ENCODE measurements at regions not wholly inside any gene's neighbourhood (a gene's known extent, or its start where the extent isn't known, plus 50 kb on each side); places are given as distances from the start of the nearest gene placed in this dataset.

DNA sequence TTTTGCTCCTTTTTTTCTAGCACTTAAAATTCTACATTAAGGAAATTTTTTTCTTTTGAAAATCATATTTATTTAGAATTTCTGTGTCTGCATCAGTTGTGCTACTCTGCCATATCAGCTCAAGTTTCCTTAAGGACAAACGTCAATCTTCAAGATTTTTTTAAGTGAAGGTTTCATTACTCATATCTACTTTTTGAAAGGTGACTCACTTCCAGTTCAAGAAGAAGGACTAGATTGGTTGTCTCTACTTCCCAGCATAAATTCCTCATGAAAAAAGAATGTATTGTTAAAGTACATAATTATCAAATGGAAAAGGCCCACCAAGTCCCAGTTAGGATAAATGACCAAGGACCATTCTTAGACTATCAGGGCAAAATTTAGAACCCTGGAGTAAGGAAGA, 626.5 kb downstream of the DMRTA1 start:
- no peaks in the 10 kb centered on the region for H3K4me1 ChIP-seq (ENCODE audit: control insufficient read depth, insufficient read depth, low read length)
- H3K27me3 ChIP-seq (ENCODE audit: control insufficient read depth, insufficient read depth, low read length) = no peaks in the 10 kb centered on the region
- H3K4me2 ChIP-seq (ENCODE audit: low read length) = no peak overlapping the region
- no peaks in the 10 kb centered on the region for H3K9me3 ChIP-seq (replicated peaks; ENCODE audit: low read length)
- no peak overlapping the region for H3K4me3 ChIP-seq (ENCODE audit: low read length)
- H3K9ac ChIP-seq (ENCODE audit: low read depth, low read length) = no peak overlapping the region
- no peaks in the 10 kb centered on the region for H3K36me3 ChIP-seq (ENCODE audit: insufficient read depth, low read length)

DNA sequence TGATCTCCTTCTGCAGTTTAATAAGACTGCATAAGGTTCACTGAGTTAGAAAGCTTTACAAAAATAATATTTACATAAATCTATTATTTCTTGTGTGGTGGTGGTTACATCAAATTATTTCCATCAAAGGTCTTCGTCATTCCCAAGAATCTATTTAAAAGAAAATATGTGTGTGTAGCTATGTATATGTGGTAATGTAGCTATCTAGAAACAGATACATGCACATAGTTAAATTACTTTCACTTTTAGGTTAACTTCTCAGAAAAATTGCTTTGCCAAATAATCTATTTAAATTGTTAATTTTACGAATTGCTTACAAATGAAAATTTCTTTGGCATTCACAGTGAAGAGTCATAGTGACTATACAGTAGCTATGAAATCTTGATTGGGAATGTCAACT, 633.2 kb downstream of the DMRTA1 start:
- no peak overlapping the region for H3K4me2 ChIP-seq (ENCODE audit: low read length)
- no peaks in the 10 kb centered on the region for H3K27me3 ChIP-seq (ENCODE audit: control insufficient read depth, insufficient read depth, low read length)
- no peak overlapping the region for H3K9ac ChIP-seq (ENCODE audit: low read depth, low read length)
- no peaks in the 10 kb centered on the region for H3K4me1 ChIP-seq (ENCODE audit: control insufficient read depth, insufficient read depth, low read length)
- no peak overlapping the region for H3K4me3 ChIP-seq (ENCODE audit: low read length)
- H3K36me3 ChIP-seq (ENCODE audit: insufficient read depth, low read length) = no peaks in the 10 kb centered on the region
- H3K9me3 ChIP-seq (replicated peaks; ENCODE audit: low read length) = no peaks in the 10 kb centered on the region

DNA sequence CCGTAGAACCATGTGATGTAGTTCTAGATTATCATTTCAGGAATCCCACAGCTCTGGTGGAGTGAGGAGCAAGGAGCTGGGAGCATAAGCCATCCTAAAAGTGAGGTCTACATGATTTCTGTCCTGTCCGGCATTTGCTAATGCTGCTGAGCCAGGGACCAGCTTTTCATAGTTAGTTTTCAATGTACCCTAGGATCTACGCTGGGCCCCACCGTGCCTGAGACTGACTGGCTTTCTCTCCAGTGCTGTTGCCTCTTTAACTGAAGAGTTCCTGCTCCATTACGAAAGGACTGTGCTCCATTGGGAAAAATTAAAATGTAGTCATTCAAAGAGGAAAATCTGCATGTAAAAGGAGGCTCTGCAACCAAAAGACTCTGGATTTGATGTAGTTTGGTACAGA, 634.8 kb downstream of the DMRTA1 start:
- Histone ChIP-seq H3K36me3 (ENCODE audit: insufficient read depth, low read length) (no peaks in the 10 kb centered on the region), H3K27me3 (ENCODE audit: control insufficient read depth, insufficient read depth, low read length) (no peaks in the 10 kb centered on the region)

DNA sequence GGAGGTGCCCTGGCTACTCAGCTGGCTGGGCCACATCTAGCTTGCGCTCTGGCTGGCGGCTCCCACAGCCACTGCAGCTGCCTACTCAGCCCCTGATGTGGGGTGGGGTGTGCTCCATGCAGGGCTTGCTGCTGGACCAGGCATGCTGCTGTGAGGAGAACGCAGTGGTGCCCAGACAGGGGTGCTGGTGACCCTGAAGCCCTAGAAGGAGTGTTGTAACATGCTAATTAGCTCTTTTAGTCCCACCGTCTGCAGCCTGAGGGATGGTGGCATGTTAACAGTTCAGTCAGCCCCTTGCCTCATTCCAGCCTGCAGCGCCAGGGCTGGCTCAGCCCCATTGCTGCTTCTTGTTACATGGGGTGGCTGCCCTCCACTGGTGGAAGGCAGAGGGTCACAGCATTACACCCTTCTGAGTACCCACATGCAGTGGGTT, 642.3 kb downstream of the DMRTA1 start:
- Histone ChIP-seq H3K27me3 (ENCODE audit: control insufficient read depth, insufficient read depth, low read length) (no peaks in the 10 kb centered on the region), H3K9ac (ENCODE audit: low read depth, low read length) (no peak overlapping the region), H3K4me2 (ENCODE audit: low read length) (no peak overlapping the region), H3K4me3 (ENCODE audit: low read length) (no peak overlapping the region), H3K9me3 (replicated peaks; ENCODE audit: low read length) (no peaks in the 10 kb centered on the region), H3K36me3 (ENCODE audit: insufficient read depth, low read length) (no peaks in the 10 kb centered on the region), H3K4me1 (ENCODE audit: control insufficient read depth, insufficient read depth, low read length) (no peaks in the 10 kb centered on the region)

More for the DNA sequence above, 634.8 kb downstream of the DMRTA1 start:
- Histone ChIP-seq H3K4me1 (ENCODE audit: control insufficient read depth, insufficient read depth, low read length) (no peaks in the 10 kb centered on the region), H3K9ac (ENCODE audit: low read depth, low read length) (no peak overlapping the region), H3K4me2 (ENCODE audit: low read length) (no peak overlapping the region), H3K9me3 (replicated peaks; ENCODE audit: low read length) (no peaks in the 10 kb centered on the region), H3K4me3 (ENCODE audit: low read length) (no peak overlapping the region)

DNA sequence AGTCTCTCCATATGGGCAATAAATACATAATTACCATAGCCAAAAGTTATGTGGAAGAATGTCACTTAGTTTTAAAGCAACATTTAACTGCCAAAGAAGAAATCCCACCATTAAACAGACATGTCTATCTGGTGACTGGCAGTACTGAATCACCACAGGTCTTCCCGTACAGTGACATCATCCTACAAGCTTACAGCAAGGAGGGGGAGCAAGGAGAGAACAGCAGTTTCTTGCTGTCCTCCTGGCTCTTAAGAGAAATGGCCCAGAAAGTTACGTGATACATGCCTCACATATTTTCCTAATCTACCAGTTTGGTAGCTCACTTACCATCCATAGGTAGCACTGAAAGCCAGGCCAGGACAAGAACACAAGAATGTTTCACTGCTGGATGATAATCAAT, 671.0 kb downstream of the DMRTA1 start:
- Histone ChIP-seq H3K9ac (ENCODE audit: low read depth, low read length) (no peak overlapping the region), H3K9me3 (replicated peaks; ENCODE audit: low read length) (no peaks in the 10 kb centered on the region), H3K4me3 (ENCODE audit: low read length) (no peak overlapping the region), H3K36me3 (ENCODE audit: insufficient read depth, low read length) (no peaks in the 10 kb centered on the region), H3K4me1 (ENCODE audit: control insufficient read depth, insufficient read depth, low read length) (peaks cover 13% of the 10 kb centered on the region), H3K27me3 (ENCODE audit: control insufficient read depth, insufficient read depth, low read length) (no peaks in the 10 kb centered on the region), H3K4me2 (ENCODE audit: low read length) (peak overlapping the region; percentile 1)

DNA sequence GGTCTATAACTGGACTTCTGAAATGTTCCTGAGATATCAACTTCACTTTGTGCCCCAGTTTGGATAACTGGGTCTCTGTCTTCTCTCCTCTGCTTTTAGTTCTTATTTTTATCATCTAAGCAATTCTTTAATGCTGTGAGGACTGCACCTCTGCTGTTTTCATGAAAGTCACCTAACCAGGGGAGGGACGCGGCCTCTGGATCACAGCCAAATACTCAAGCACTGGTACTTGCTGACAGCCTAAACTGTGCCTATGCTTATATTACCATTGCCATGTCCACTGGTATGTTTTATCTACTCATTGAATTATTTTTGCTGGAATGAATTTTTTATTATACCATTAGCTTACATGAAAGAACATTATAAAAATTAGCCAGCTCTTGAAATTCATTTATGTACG, 674.0 kb downstream of the DMRTA1 start:
- H3K9me3 ChIP-seq (replicated peaks; ENCODE audit: low read length) = no peaks in the 10 kb centered on the region
- no peaks in the 10 kb centered on the region for H3K36me3 ChIP-seq (ENCODE audit: insufficient read depth, low read length)
- H3K4me2 ChIP-seq (ENCODE audit: low read length) = no peak overlapping the region
- H3K9ac ChIP-seq (ENCODE audit: low read depth, low read length) = no peak overlapping the region
- no peaks in the 10 kb centered on the region for H3K27me3 ChIP-seq (ENCODE audit: control insufficient read depth, insufficient read depth, low read length)
- no peak overlapping the region for H3K4me3 ChIP-seq (ENCODE audit: low read length)
- peaks cover 13% of the 10 kb centered on the region for H3K4me1 ChIP-seq (ENCODE audit: control insufficient read depth, insufficient read depth, low read length)

DNA sequence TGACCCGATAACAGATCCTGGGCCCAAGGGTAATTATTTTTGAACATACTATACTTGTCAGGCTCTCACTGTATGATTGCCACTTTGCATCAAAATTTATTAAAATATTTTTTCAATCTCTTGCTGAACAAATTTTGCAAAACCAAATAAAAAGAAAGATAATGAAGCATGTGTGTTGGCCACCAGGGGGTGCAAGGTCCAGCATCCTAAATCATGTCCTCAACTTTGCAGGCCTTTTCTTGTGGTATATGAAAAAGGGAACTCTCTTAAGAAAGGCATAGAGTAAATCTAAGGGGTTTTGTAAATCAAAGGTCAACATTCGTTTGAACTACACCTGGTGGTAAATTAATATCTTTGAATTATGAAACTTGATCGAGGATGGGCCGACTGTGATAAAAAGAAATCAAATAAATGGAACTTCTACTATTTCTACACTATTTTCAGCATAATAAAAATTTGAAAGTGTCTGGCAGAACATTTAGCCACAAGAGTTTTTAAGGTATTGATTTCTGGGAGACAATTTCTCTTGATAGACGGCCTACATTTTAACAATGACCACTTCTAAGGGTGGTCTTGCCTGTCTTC, 676.5 kb downstream of the DMRTA1 start:
- peaks cover 3% of the 10 kb centered on the region for H3K4me1 ChIP-seq (ENCODE audit: control insufficient read depth, insufficient read depth, low read length)

DNA sequence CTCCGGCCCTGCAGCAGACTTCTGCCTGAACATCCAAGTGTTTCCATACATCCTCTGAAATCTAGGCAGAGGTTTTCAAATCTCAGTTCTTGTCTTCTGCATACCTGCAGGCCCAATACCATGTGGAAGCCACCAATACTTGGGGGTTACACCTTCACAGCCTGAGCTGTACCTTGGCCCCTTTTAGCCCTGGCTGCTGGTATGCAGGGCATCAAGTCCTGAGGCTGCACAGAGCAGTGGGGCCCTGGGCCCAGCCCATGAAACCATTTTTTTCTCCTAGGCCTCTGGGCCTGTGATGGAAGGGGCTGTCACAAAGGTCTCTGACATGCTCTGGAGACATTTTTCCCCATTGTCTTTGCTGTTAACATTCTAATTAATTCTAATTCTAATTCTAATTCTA, 680.6 kb downstream of the ELAVL2 start:
- Histone ChIP-seq H3K9ac (ENCODE audit: low read depth, low read length) (no peak overlapping the region), H3K9me3 (replicated peaks; ENCODE audit: low read length) (no peaks in the 10 kb centered on the region), H3K4me1 (ENCODE audit: control insufficient read depth, insufficient read depth, low read length) (no peaks in the 10 kb centered on the region), H3K36me3 (ENCODE audit: insufficient read depth, low read length) (no peaks in the 10 kb centered on the region), H3K4me2 (ENCODE audit: low read length) (no peak overlapping the region), H3K27me3 (ENCODE audit: control insufficient read depth, insufficient read depth, low read length) (no peaks in the 10 kb centered on the region), H3K4me3 (ENCODE audit: low read length) (no peak overlapping the region)

More for the DNA sequence above, 676.5 kb downstream of the DMRTA1 start:
- Histone ChIP-seq H3K36me3 (ENCODE audit: insufficient read depth, low read length) (no peaks in the 10 kb centered on the region), H3K4me2 (ENCODE audit: low read length) (no peak overlapping the region), H3K9ac (ENCODE audit: low read depth, low read length) (no peak overlapping the region), H3K27me3 (ENCODE audit: control insufficient read depth, insufficient read depth, low read length) (no peaks in the 10 kb centered on the region), H3K9me3 (replicated peaks; ENCODE audit: low read length) (no peaks in the 10 kb centered on the region), H3K4me3 (ENCODE audit: low read length) (no peak overlapping the region)

DNA sequence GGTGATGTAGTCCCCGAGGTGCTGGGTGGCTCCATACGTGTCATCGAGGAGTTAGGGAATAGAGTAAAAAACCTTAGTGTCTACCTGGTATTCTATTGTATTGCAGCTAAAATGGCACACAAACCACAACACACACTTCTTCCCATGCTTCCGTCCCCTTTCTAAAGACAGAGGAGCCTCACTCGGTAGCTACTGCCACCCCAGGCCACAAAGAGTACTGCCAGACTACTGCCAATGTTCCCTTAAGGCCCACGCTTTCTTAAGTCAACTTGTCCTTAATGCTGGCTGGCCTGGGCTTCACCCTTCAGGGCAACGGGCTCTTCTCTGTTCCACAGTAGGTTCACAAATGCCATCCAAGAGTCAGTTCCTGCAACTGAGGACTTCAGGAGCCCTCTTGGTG, 673.0 kb downstream of the ELAVL2 start:
- Histone ChIP-seq H3K9me3 (replicated peaks; ENCODE audit: low read length) (no peaks in the 10 kb centered on the region), H3K36me3 (ENCODE audit: insufficient read depth, low read length) (no peaks in the 10 kb centered on the region), H3K4me1 (ENCODE audit: control insufficient read depth, insufficient read depth, low read length) (no peaks in the 10 kb centered on the region), H3K9ac (ENCODE audit: low read depth, low read length) (no peak overlapping the region), H3K27me3 (ENCODE audit: control insufficient read depth, insufficient read depth, low read length) (no peaks in the 10 kb centered on the region), H3K4me3 (ENCODE audit: low read length) (no peak overlapping the region), H3K4me2 (ENCODE audit: low read length) (no peak overlapping the region)

DNA sequence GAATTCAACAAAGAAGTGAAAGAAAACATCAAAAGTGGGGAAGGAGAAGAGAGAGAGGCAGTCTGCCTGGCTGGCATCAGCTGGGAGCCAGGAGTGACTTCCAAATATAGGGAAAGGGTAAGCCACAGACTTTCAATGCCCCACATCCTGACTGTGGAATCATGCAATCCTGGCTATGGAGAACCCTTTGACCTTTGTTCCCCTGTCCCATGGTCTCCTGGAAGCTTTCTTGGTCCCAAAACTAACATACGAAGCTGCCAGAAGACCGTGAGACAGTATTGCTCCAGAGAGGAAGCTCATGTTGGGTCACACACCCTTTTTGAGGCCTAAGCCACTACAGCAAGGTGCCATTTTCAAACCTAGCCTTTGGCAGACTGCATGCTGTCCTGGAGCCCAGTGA, 665.5 kb downstream of the ELAVL2 start:
- Histone ChIP-seq H3K9ac (ENCODE audit: low read depth, low read length) (no peak overlapping the region), H3K9me3 (replicated peaks; ENCODE audit: low read length) (no peaks in the 10 kb centered on the region), H3K4me3 (ENCODE audit: low read length) (no peak overlapping the region), H3K27me3 (ENCODE audit: control insufficient read depth, insufficient read depth, low read length) (no peaks in the 10 kb centered on the region), H3K36me3 (ENCODE audit: insufficient read depth, low read length) (no peaks in the 10 kb centered on the region), H3K4me2 (ENCODE audit: low read length) (no peak overlapping the region), H3K4me1 (ENCODE audit: control insufficient read depth, insufficient read depth, low read length) (no peaks in the 10 kb centered on the region)

DNA sequence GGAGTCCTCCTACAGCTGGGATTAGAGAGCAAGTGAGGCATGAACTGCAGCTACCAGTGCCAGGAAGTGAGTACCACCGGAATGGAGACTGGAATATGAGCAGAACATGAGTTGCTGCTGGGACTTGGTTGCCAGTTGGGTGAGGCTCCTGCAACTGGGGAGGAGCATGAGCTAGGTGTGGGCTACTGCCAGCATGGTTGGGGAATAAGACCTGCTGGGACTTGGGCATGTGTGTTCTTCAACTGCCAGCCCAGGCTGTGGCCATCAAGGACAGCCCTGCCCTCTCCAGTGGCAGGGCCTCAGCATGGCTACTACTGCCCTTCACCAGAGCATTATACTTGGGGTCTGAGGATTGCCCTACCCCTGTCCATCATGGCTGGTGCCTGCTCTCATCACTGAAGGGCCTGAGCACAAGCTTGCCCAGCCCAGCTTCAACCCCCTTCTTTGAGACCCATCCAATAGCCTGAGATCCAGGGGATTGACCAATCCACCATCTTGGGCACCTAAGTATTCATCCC, 665.0 kb downstream of the ELAVL2 start:
- no peak overlapping the region for H3K4me3 ChIP-seq (ENCODE audit: low read length)
- no peaks in the 10 kb centered on the region for H3K4me1 ChIP-seq (ENCODE audit: control insufficient read depth, insufficient read depth, low read length)
- no peaks in the 10 kb centered on the region for H3K27me3 ChIP-seq (ENCODE audit: control insufficient read depth, insufficient read depth, low read length)
- H3K4me2 ChIP-seq (ENCODE audit: low read length) = no peak overlapping the region
- H3K36me3 ChIP-seq (ENCODE audit: insufficient read depth, low read length) = no peaks in the 10 kb centered on the region
- H3K9ac ChIP-seq (ENCODE audit: low read depth, low read length) = no peak overlapping the region
- no peaks in the 10 kb centered on the region for H3K9me3 ChIP-seq (replicated peaks; ENCODE audit: low read length)

DNA sequence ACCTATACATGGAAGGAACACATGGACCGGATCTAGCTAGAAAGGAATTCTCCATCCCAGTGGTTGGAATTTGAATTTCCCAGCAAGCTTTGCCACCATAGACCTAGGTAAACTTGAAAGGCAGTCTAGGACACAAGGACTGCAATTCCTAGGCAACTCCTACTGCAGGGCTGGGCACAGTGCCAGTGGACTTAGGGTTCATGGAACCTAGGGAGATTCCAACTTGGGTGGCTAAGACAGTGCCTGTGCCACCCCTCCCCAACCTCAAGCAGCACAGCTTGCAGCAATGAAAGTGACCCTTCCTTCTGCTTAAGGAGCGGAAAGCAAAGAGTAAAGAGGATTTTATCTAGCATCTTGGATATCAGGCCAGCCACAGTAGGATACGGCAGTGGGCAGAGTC, 663.3 kb downstream of the ELAVL2 start:
- H3K27me3 ChIP-seq (ENCODE audit: control insufficient read depth, insufficient read depth, low read length) = no peaks in the 10 kb centered on the region
- H3K4me3 ChIP-seq (ENCODE audit: low read length) = no peak overlapping the region
- no peaks in the 10 kb centered on the region for H3K4me1 ChIP-seq (ENCODE audit: control insufficient read depth, insufficient read depth, low read length)
- no peak overlapping the region for H3K9ac ChIP-seq (ENCODE audit: low read depth, low read length)
- H3K36me3 ChIP-seq (ENCODE audit: insufficient read depth, low read length) = no peaks in the 10 kb centered on the region
- H3K4me2 ChIP-seq (ENCODE audit: low read length) = no peak overlapping the region
- H3K9me3 ChIP-seq (replicated peaks; ENCODE audit: low read length) = no peaks in the 10 kb centered on the region
